ENCODE measurements at regions not wholly inside any gene's neighbourhood (a gene's known extent, or its start where the extent isn't known, plus 50 kb on each side); places are given as distances from the start of the nearest gene placed in this dataset.

DNA sequence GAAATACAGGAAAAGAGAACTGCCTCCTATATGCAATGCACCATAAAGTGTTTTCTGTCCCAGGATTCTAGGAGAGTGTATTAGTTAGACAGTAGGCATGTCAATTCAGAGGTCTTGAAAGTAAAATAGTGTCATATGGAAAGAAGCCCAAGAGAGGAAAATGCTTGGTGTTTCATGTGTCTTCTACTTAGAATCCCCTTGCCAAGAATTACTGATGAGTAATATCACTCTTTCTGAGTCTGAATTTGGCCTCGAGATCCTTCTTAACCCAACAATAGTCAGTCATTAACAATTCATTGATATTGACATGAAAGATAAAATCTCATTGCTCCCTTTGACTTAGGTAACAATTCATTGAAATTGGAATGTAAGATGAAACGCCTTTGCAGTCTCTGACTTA, 972.2 kb downstream of the TTLL7 start:
- Histone ChIP-seq H3K9me3 (ENCODE audit: control insufficient read depth in 1 of 2, insufficient read depth in 1 of 2, low read length in 2 of 2) (peaks cover 0 to under 1% of the 10 kb centered on the region in 2 experiments), H3K27ac (ENCODE audit: low read depth in 1 of 2, low read length in 2 of 2) (no peak overlapping the region), H3K4me3 (ENCODE audit: low read length) (no peak overlapping the region), H3K36me3 (ENCODE audit: insufficient read depth, low read length) (no peaks in the 10 kb centered on the region), H3K4me1 (ENCODE audit: insufficient read depth, low read length) (no peaks in the 10 kb centered on the region), H3K27me3 (ENCODE audit: control insufficient read depth in 1 of 2, insufficient read depth in 2 of 2, low read length in 2 of 2) (no peaks in the 10 kb centered on the region)
- Mint-ChIP-seq H3K4me1 (ENCODE audit: low read depth) (no peaks in the 10 kb centered on the region), H3K27me3 (no peaks in the 10 kb centered on the region), H3K9me3 (peaks cover 2% of the 10 kb centered on the region), H3K27ac (no peak overlapping the region), H3K36me3 (ENCODE audit: low read depth) (no peaks in the 10 kb centered on the region), H3K4me3 (no peak overlapping the region)
- TF ChIP-seq, protein P1, sequence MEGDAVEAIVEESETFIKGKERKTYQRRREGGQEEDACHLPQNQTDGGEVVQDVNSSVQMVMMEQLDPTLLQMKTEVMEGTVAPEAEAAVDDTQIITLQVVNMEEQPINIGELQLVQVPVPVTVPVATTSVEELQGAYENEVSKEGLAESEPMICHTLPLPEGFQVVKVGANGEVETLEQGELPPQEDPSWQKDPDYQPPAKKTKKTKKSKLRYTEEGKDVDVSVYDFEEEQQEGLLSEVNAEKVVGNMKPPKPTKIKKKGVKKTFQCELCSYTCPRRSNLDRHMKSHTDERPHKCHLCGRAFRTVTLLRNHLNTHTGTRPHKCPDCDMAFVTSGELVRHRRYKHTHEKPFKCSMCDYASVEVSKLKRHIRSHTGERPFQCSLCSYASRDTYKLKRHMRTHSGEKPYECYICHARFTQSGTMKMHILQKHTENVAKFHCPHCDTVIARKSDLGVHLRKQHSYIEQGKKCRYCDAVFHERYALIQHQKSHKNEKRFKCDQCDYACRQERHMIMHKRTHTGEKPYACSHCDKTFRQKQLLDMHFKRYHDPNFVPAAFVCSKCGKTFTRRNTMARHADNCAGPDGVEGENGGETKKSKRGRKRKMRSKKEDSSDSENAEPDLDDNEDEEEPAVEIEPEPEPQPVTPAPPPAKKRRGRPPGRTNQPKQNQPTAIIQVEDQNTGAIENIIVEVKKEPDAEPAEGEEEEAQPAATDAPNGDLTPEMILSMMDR (IDR thresholded peaks at IDR 0.05) = no peak
- CTCF ChIA-PET = no interaction called here
- POLR2A ChIA-PET = no interaction called here
- no peak for DNase-seq
- intact Hi-C loops (cut with DNase I, micrococcal nuclease) = no loop called here
- ATAC-seq (ENCODE audit: poor library complexity) = no peak

DNA sequence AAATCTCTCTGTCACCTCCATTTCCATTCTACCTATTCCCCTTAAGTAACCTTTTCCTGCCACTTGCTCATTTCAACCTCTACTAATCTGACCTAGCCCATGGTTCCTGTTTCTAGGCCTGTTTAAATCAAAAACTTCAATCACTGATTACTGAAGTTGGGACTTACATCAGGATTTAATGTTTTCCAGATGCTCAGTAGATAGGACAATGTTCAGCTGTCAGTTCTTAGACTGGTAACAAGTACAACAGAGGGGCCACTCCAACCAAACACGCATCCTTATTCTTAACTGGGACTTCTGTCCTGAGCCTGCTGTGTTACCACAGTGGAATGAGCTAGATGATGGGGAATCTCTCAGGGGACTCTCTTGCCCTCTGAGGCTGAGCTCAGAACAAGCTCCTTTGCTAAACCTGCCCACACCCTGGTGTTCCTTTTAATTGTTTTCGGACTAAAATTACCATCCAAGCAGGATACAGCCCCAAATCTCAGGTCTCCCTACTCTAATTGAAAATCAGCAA, 974.6 kb downstream of the TTLL7 start:
- ATAC-seq (ENCODE audit: poor library complexity) = no peak
- H3K9me3 ChIP-seq (ENCODE audit: control insufficient read depth in 1 of 2, insufficient read depth in 1 of 2, low read length in 2 of 2) = no peaks in the 10 kb centered on the region
- ChIA-PET CTCF (no interaction called here), POLR2A (no interaction called here)
- TF ChIP-seq, protein P1 (IDR thresholded peaks at IDR 0.05) = no peak
- no peaks in the 10 kb centered on the region for H3K27me3 ChIP-seq (ENCODE audit: control insufficient read depth in 1 of 2, insufficient read depth in 2 of 2, low read length in 2 of 2)
- Mint-ChIP-seq H3K27ac (no peak overlapping the region), H3K27me3 (no peaks in the 10 kb centered on the region), H3K4me3 (no peak overlapping the region), H3K9me3 (peaks cover 8% of the 10 kb centered on the region), H3K36me3 (ENCODE audit: low read depth) (no peaks in the 10 kb centered on the region), H3K4me1 (ENCODE audit: low read depth) (no peaks in the 10 kb centered on the region)
- DNase-seq = no peak
- no peak overlapping the region for H3K4me3 ChIP-seq (ENCODE audit: low read length)
- H3K36me3 ChIP-seq (ENCODE audit: insufficient read depth, low read length) = no peaks in the 10 kb centered on the region
- no peaks in the 10 kb centered on the region for H3K4me1 ChIP-seq (ENCODE audit: insufficient read depth, low read length)
- H3K27ac ChIP-seq (ENCODE audit: low read depth in 1 of 2, low read length in 2 of 2) = no peak overlapping the region
- intact Hi-C loops (cut with DNase I, micrococcal nuclease) = no loop called here

DNA sequence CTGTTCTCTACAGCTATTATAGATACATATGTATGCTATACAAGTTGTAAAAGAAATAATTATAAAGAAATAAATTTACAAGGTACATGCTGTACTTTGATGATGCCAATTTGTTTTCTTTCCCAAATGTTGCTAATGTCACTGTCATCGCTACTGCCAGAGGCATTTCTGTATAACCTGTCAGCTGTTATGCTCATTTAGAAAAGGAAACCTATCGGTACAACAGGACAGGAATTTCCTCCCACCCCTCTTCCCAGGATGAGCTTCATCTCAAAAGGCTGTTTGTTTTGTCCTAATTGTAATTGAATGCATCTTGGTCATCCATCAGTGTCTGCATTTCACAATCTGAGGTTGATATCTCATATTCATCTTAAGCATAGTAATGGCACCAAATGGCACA, 975.7 kb downstream of the TTLL7 start:
- TF ChIP-seq, protein P1 (IDR thresholded peaks at IDR 0.05) = no peak
- POLR2A ChIA-PET = no interaction called here
- H3K36me3 ChIP-seq (ENCODE audit: insufficient read depth, low read length) = no peaks in the 10 kb centered on the region
- no peak overlapping the region for H3K4me3 ChIP-seq (ENCODE audit: low read length)
- no peaks in the 10 kb centered on the region for H3K9me3 ChIP-seq (ENCODE audit: control insufficient read depth in 1 of 2, insufficient read depth in 1 of 2, low read length in 2 of 2)
- H3K27me3 ChIP-seq (ENCODE audit: control insufficient read depth in 1 of 2, insufficient read depth in 2 of 2, low read length in 2 of 2) = no peaks in the 10 kb centered on the region
- H3K27ac Mint-ChIP-seq = no peak overlapping the region
- no peaks in the 10 kb centered on the region for H3K4me1 ChIP-seq (ENCODE audit: insufficient read depth, low read length)
- no peak overlapping the region for H3K4me3 Mint-ChIP-seq
- H3K27ac ChIP-seq (ENCODE audit: low read depth in 1 of 2, low read length in 2 of 2) = no peak overlapping the region
- no peaks in the 10 kb centered on the region for H3K36me3 Mint-ChIP-seq (ENCODE audit: low read depth)
- peaks cover 8% of the 10 kb centered on the region for H3K9me3 Mint-ChIP-seq
- ATAC-seq (ENCODE audit: poor library complexity) (no peak), DNase-seq (no peak)
- no peaks in the 10 kb centered on the region for H3K4me1 Mint-ChIP-seq (ENCODE audit: low read depth)
- CTCF ChIA-PET = no interaction called here
- no peaks in the 10 kb centered on the region for H3K27me3 Mint-ChIP-seq
- intact Hi-C loops (cut with DNase I, micrococcal nuclease) = no loop called here
